Mucosa of descending colon (tissue), 3 donors: ENCODE measurements at regions not wholly inside any gene's neighbourhood (a gene's known extent, or its start where the extent isn't known, plus 50 kb on each side); places are given as distances from the start of the nearest gene placed in this dataset.
A peak's percentile ranks its signal among the peaks of the same experiment; 100 is the strongest.

Experiments used
- ATAC-seq: fragments of 200-7000 bp; cut with Tn5 transposase; one replicate; pipeline ENCODE4 v1.9.1; 2020; ENCODE audit warnings: mild to moderate bottlenecking, moderate library complexity
- DNase-seq, 3 donors: peaks; one replicate each; pipeline ENCODE4 v3.0.0-alpha.2; 2020
- H3K36me3 ChIP-seq: fragments of 200-600 bp; one replicate; pipeline ENCODE4 v1.8.0; 2021; ENCODE audit warnings: low read depth, mild to moderate bottlenecking
- H3K4me1 ChIP-seq: fragments of 200-600 bp; one replicate; pipeline ENCODE4 v1.8.0; 2021; ENCODE audit warnings: low read depth, mild to moderate bottlenecking
- H3K4me3 ChIP-seq: fragments of 200-600 bp; one replicate; pipeline ENCODE4 v1.8.0; 2021; ENCODE audit warnings: mild to moderate bottlenecking
- H3K9me3 ChIP-seq: fragments of 200-600 bp; one replicate; pipeline ENCODE4 v1.8.0; 2021; ENCODE audit warnings: mild to moderate bottlenecking
- intact Hi-C, 2 donors: fragments of 100-400 bp; cut with DNase I in 1 of 2; cut with micrococcal nuclease in 1 of 2; formaldehyde crosslinking; loops; one replicate each; pipeline versions ENCODE4 v1.11.0 to v1.11.1; 2022; cut with DNase I, micrococcal nuclease
- TF ChIP-seq, protein P1 (sequence below): fragments of 200-600 bp; IDR thresholded peaks from one replicate; pipeline ENCODE4 v1.8.0; 2022; ENCODE audit warnings: antibody characterized with exemption, mild to moderate bottlenecking
- donor health status: DM: no; HTN: no; CAD: no; lungs with moderate emphysema.
- donor health status: DM: no; HTN: no; CAD: no.
- donor health status: DM: no; HTN: yes; CAD: no.

DNA sequence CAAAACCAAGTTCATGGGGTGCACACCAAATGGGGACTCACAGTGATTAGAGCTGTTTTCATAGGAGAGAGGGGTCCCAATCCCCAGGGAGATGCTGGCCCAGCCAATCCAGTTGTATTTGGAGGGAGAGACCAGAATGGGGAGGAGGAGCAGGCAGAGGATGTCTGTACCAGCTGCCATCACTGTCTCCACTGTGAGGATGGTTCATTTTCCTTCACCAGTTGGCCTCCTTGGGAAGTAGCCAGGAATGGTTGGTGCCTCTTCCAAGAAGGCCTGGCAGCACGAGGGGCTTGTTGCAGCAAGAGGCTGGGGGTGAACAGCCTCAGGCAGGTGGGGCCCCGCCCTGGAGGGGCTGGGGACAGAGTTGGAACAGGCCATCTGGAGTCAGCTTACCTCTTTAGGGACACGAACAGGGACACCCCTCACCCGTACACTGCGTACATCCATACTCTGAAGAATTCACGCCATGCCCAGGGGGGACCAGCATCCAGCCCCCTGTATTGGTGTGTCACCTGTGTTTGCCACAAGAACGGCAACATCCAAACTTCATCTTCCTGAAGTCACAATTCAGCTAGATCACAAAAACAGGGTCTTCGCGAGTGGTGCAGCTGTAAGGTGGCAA, 161.7 kb upstream of the ZNF236 start:
- Histone ChIP-seq H3K36me3 (no peaks in the 10 kb centered on the region), H3K9me3 (no peaks in the 10 kb centered on the region), H3K4me1 (no peaks in the 10 kb centered on the region), H3K4me3 (no peak overlapping the region)
- no peak for DNase-seq
- no peak for ATAC-seq
- intact Hi-C loops: no loop called here
- TF ChIP-seq, protein P1, sequence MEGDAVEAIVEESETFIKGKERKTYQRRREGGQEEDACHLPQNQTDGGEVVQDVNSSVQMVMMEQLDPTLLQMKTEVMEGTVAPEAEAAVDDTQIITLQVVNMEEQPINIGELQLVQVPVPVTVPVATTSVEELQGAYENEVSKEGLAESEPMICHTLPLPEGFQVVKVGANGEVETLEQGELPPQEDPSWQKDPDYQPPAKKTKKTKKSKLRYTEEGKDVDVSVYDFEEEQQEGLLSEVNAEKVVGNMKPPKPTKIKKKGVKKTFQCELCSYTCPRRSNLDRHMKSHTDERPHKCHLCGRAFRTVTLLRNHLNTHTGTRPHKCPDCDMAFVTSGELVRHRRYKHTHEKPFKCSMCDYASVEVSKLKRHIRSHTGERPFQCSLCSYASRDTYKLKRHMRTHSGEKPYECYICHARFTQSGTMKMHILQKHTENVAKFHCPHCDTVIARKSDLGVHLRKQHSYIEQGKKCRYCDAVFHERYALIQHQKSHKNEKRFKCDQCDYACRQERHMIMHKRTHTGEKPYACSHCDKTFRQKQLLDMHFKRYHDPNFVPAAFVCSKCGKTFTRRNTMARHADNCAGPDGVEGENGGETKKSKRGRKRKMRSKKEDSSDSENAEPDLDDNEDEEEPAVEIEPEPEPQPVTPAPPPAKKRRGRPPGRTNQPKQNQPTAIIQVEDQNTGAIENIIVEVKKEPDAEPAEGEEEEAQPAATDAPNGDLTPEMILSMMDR: no peak

DNA sequence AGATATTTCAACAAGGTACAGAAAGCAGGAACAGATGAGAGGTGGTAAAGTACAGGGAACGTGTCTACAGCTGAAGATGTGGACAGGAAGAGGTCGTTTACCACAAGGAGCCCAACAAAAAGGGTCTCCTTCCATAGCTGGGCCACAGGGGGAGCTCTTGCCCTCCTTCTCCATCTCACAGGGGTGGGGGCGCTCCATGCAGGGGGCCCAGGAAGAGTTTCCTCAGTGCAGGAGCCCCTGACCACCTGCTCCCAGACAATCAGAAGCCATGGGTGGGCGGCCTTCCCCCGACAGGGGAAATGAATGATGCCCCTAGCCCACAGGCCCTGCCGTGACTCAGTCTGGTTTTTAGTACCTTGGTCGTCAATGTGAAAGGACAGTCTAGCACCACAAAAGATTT, 163.6 kb upstream of the ZNF516 start:
- no peaks in the 10 kb centered on the region for H3K4me1 ChIP-seq
- no peak for ATAC-seq
- TF ChIP-seq, protein P1: no peak
- intact Hi-C loops: no loop called here
- H3K9me3 ChIP-seq: no peaks in the 10 kb centered on the region
- H3K36me3 ChIP-seq: no peaks in the 10 kb centered on the region
- no peak for DNase-seq
- no peak overlapping the region for H3K4me3 ChIP-seq

DNA sequence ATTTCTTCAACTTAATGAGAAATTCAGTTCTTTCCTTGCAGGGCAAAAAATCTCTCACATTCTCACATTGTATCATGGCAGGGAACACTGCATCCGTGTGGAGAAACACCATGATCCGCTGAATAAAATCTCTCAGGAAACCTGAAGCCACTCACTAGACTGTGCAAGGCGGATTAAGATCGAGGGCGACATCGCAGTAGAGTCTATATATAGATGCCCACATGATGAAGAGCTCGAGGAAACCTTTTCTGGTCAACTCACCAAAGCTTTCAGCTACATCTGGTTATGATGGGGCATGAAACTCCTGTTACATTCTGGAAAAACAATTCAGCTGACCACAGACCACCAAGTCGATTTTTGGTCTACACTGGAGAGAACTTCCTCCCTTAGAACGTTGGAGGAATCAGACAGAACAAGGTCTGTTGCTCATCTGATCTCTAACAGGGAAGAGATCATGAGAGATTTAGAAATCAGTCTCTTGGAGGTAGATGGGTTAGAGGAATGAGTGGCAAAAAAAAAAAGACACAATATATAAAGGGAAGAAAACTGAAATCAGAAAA, 162.9 kb upstream of the ZNF516 start:
- ATAC-seq: no peak
- TF ChIP-seq, protein P1: no peak
- Histone ChIP-seq H3K36me3 (no peaks in the 10 kb centered on the region), H3K4me3 (no peak overlapping the region), H3K9me3 (no peaks in the 10 kb centered on the region), H3K4me1 (no peaks in the 10 kb centered on the region)
- intact Hi-C loops: no loop called here
- no peak for DNase-seq

DNA sequence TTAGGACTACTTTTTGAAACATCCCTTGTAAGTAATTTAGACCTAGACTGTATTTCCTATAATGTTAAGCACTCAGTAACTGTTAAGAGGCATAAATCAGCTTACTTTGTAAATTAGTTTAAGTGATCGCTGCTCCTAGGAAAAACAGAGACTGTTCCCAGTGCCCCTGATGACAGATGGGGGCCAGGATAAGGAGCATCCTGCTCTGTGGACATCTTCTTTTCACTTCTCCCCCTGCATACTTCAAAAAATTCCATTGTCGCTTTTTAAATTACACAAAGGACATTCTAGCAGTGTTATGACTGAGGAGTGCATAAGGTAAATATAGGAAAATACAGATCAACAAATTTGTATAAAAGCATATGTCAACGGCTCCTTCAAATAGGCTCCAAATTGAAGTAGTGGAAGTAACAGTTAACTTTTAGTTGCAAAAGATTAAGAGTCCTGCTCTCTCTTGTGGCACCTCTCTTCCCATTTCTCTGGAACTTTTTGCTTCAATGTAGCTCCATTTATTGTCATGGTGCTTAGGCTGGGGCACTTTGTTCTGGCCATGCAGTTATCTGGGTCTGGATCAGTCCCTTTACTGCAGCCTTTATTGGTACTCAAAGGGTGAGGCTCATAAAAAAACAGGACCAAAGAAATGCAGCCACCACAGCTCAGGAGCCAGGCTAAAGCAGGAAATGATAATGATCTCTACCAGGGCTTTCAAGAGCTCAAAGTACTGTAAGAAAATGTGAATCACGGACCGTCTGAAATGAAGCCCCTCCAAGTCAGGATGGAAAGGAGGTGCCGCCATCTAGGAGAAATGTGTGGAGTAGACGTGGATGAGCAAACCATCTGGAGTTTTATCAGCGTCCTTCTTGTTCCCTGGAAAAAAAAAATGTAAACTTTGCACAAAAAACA, 162.1 kb upstream of the ZNF516 start:
- no peaks in the 10 kb centered on the region for H3K36me3 ChIP-seq
- intact Hi-C loops: no loop called here
- DNase-seq (no peak), ATAC-seq (peak; percentile 56)
- H3K9me3 ChIP-seq: no peaks in the 10 kb centered on the region
- H3K4me3 ChIP-seq: no peak overlapping the region
- TF ChIP-seq, protein P1: no peak
- no peaks in the 10 kb centered on the region for H3K4me1 ChIP-seq

DNA sequence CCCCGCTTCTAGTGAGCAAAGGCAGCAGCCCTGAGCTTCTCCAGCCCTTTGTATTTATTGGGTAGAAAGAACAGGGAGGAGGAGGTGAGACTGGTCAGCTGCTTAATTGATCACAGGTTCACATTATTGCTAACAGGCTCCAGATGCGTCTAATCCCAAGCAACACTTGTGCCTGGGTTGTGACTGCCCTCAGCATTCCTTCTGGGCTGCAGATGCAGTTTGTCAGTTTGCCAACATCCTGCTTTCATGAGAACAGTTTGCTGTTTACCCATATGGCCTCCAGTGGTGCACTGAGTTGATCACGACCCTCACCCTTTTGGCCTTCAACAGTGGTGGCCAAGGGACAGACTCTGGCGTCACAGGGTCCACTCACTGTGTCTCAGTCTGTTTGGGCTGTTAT, 159.5 kb upstream of the ZNF516 start:
- Histone ChIP-seq H3K9me3 (no peaks in the 10 kb centered on the region), H3K4me3 (no peak overlapping the region), H3K4me1 (no peaks in the 10 kb centered on the region), H3K36me3 (no peaks in the 10 kb centered on the region)
- ATAC-seq (no peak), DNase-seq (no peak)
- intact Hi-C loops: no loop called here
- TF ChIP-seq, protein P1: no peak
